HG02970 (cell line): ENCODE measurements at regions not wholly inside any gene's neighbourhood (a gene's known extent, or its start where the extent isn't known, plus 50 kb on each side); places are given as distances from the start of the nearest gene placed in this dataset.

Experiments used
- ATAC-seq: cut with Tn5 transposase; IDR thresholded peaks from one replicate; pipeline ENCODE4 v1.9.1; 2021; ENCODE audit warnings: mild to moderate bottlenecking, moderate library complexity, moderate number of reproducible peaks; ENCODE audit not compliant: unreplicated experiment, low FRiP score

GRCh38 chr2:145012806-145013205 is 492.9 kb upstream of the ZEB2 start:
- no peak for ATAC-seq

- no peak for ATAC-seq
Observed at GRCh38 chr2:145012214-145012670, 492.3 kb upstream of the ZEB2 start.

GRCh38 chr2:145010635-145011034 is 490.7 kb upstream of the ZEB2 start:
- no peak for ATAC-seq

- no peak for ATAC-seq
Observed at GRCh38 chr2:145007960-145008263, 488.0 kb upstream of the ZEB2 start.

GRCh38 chr2:145007093-145007959 is 487.4 kb upstream of the ZEB2 start:
- no peak for ATAC-seq

GRCh38 chr2:145002624-145003023 is 482.7 kb upstream of the ZEB2 start:
- no peak for ATAC-seq

GRCh38 chr2:145000376-145000775 is 480.5 kb upstream of the ZEB2 start:
- ATAC-seq, result no peak

GRCh38 chr2:144999936-145000335 is 480.0 kb upstream of the ZEB2 start:
- ATAC-seq, result no peak

- ATAC-seq, result no peak
Observed at GRCh38 chr2:144999071-144999875, 479.4 kb upstream of the ZEB2 start.

GRCh38 chr2:144998435-144998834 is 478.5 kb upstream of the ZEB2 start:
- ATAC-seq, result no peak

GRCh38 chr2:144996225-144996795 is 476.4 kb upstream of the ZEB2 start:
- ATAC-seq, result no peak

GRCh38 chr2:144995482-144995881 is 475.6 kb upstream of the ZEB2 start:
- no peak for ATAC-seq

- ATAC-seq, result no peak
Observed at GRCh38 chr2:144990661-144991060, 470.7 kb upstream of the ZEB2 start.

- ATAC-seq, result no peak
Observed at GRCh38 chr2:144989579-144990270, 469.8 kb upstream of the ZEB2 start.

- no peak for ATAC-seq
Observed at GRCh38 chr2:144988591-144988990, 468.7 kb upstream of the ZEB2 start.

- ATAC-seq, result no peak
Observed at GRCh38 chr2:144986691-144987090, 466.8 kb upstream of the ZEB2 start.

- ATAC-seq, result no peak
Observed at GRCh38 chr2:144984038-144984437, 464.1 kb upstream of the ZEB2 start.

- no peak for ATAC-seq
Observed at GRCh38 chr2:144983107-144983506, 463.2 kb upstream of the ZEB2 start.

- no peak for ATAC-seq
Observed at GRCh38 chr2:144982481-144982880, 462.6 kb upstream of the ZEB2 start.

GRCh38 chr2:144975881-144976280 is 456.0 kb upstream of the ZEB2 start:
- ATAC-seq, result no peak

GRCh38 chr2:144972676-144973075 is 452.8 kb upstream of the ZEB2 start:
- ATAC-seq, result no peak
